SU-DHL-6 (cell line): ENCODE measurements at regions not wholly inside any gene's neighbourhood (a gene's known extent, or its start where the extent isn't known, plus 50 kb on each side); places are given as distances from the start of the nearest gene placed in this dataset.

Source experiments
- H2AFZ ChIP-seq: fragments of 200-600 bp; sonication (generic); 2 replicates; pipeline ENCODE4 v1.6.1; 2014; ENCODE audit warnings: low read depth, mild to moderate bottlenecking, moderate library complexity, mixed read lengths, antibody characterized with exemption, low read length; ENCODE audit not compliant: severe bottlenecking
- H3F3A ChIP-seq: fragments of 200-600 bp; shearing (Covaris generic); 2 replicates; pipeline ENCODE4 v1.6.0; 2016; ENCODE audit warnings: antibody characterized with exemption, mild to moderate bottlenecking; ENCODE audit not compliant: insufficient read depth
- H3K27ac ChIP-seq: fragments of 200-600 bp; sonication (generic); 2 replicates; pipeline ENCODE4 v1.5.1; 2016; ENCODE audit warnings: low read depth, mild to moderate bottlenecking, low read length, moderate library complexity, mixed read lengths
- H3K27me3 ChIP-seq: fragments of 200-600 bp; sonication (generic), shearing (Covaris generic); 2 replicates; pipeline ENCODE4 v1.6.0; 2014; ENCODE audit warnings: mild to moderate bottlenecking, low read length
- H3K36me3 ChIP-seq: fragments of 200-600 bp; sonication (generic); 2 replicates; pipeline ENCODE4 v1.6.1; 2014; ENCODE audit warnings: mild to moderate bottlenecking, low read length, mixed read lengths
- H3K4me2 ChIP-seq: fragments of 300-600, 200-600 bp; shearing (Covaris generic), sonication (generic); 2 replicates; pipeline ENCODE4 v1.6.0; 2014; ENCODE audit warnings: low read length, low read depth, mild to moderate bottlenecking; ENCODE audit not compliant: poor library complexity, severe bottlenecking
- H3K4me3 ChIP-seq: fragments of 200-600 bp; sonication (generic); 2 replicates; pipeline ENCODE4 v1.5.1; 2014; ENCODE audit warnings: antibody characterized with exemption, low read length, mild to moderate bottlenecking, mixed read lengths; ENCODE audit not compliant: insufficient read depth, poor library complexity, severe bottlenecking
- H3K79me2 ChIP-seq: fragments of 200-600 bp; sonication (generic); 2 replicates; pipeline ENCODE4 v1.6.1; 2014; ENCODE audit warnings: mild to moderate bottlenecking, low read length, moderate library complexity; ENCODE audit not compliant: insufficient read depth
- H3K9ac ChIP-seq: fragments of 200-600 bp; sonication (generic); 2 replicates; pipeline ENCODE4 v1.7.0; 2014; ENCODE audit warnings: mild to moderate bottlenecking, low read length
- H3K9me2 ChIP-seq: fragments of 200-600 bp; sonication (generic); replicated peaks from 2 replicates; pipeline ENCODE4 v1.6.1; 2014; ENCODE audit warnings: low read length; ENCODE audit not compliant: insufficient read depth
- H3K9me3 ChIP-seq: fragments of 200-600 bp; sonication (generic); 2 replicates; pipeline ENCODE4 v1.6.1; 2014; ENCODE audit warnings: low read length, mixed read lengths; ENCODE audit not compliant: insufficient read depth
- H4K20me1 ChIP-seq: fragments of 200-600 bp; sonication (generic); 2 replicates; pipeline ENCODE4 v1.6.1; 2014; ENCODE audit warnings: low read depth, mild to moderate bottlenecking, antibody characterized with exemption, low read length, moderate library complexity, mixed read lengths
- EZH2phosphoT487 ChIP-seq: fragments of 200-600 bp; sonication (generic), shearing (Covaris generic); conservative IDR thresholded peaks from 2 replicates; pipeline ENCODE4 v1.6.1; 2018; ENCODE audit warnings: mild to moderate bottlenecking, antibody characterized with exemption, low read length, moderate library complexity, mixed read lengths
- TF ChIP-seq, protein P1 (sequence below): fragments of 200-600 bp; sonication (generic); IDR thresholded peaks from one replicate; pipeline ENCODE4 v1.5.1; 2017; ENCODE audit warnings: antibody characterized with exemption, mild to moderate bottlenecking, low read length, moderate library complexity; ENCODE audit not compliant: insufficient read depth, poor library complexity, severe bottlenecking

DNA sequence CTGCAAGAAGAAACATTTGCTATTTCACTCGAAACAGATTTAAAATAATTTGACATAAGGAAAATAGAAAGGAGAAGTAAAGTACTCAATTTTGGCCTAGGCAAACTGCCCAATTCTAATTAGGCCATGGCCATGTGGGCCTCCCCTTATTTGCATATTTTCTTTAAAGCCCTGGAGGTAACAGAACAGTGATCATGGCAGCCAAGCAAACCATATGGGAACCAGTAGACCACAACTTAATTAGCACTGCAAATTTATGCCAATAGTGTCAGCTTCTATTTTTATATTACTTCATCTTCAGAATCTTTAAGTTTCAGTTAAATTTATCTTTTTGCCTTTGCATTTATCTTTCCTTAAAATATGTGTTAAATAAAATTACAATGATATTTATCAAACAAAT is 63.3 kb upstream of the THSD7A start:
- Histone ChIP-seq H3K9me3 (no peaks in the 10 kb centered on the region), H3K9me2 (no peaks in the 10 kb centered on the region), H2AFZ (no peak overlapping the region), H3K4me3 (no peak overlapping the region), H3F3A (no peaks in the 10 kb centered on the region), H3K9ac (no peak overlapping the region), H3K36me3 (no peaks in the 10 kb centered on the region), H3K4me2 (no peak overlapping the region), H3K27ac (no peak overlapping the region), H3K27me3 (no peaks in the 10 kb centered on the region), H4K20me1 (no peaks in the 10 kb centered on the region), H3K79me2 (no peaks in the 10 kb centered on the region)
- TF ChIP-seq, protein P1, sequence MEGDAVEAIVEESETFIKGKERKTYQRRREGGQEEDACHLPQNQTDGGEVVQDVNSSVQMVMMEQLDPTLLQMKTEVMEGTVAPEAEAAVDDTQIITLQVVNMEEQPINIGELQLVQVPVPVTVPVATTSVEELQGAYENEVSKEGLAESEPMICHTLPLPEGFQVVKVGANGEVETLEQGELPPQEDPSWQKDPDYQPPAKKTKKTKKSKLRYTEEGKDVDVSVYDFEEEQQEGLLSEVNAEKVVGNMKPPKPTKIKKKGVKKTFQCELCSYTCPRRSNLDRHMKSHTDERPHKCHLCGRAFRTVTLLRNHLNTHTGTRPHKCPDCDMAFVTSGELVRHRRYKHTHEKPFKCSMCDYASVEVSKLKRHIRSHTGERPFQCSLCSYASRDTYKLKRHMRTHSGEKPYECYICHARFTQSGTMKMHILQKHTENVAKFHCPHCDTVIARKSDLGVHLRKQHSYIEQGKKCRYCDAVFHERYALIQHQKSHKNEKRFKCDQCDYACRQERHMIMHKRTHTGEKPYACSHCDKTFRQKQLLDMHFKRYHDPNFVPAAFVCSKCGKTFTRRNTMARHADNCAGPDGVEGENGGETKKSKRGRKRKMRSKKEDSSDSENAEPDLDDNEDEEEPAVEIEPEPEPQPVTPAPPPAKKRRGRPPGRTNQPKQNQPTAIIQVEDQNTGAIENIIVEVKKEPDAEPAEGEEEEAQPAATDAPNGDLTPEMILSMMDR, result no peak

DNA sequence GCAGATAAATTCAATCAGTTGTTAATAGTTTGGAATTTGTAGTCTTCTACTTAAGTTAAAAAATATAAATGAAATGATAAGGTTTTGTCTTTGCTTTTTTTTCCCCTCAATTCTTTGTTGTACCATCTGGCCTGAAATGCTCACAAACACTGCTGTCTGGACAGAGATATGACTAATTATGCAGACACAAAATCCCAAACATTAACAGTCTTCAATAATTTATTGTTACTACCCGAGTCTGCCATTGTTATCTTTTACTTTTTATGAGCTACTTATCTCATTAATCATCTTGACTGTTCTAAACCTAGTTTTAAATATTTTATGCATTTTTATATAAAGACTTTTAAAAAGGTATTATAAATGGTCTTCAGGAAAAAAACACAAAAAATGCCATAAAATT is 64.7 kb upstream of the THSD7A start:
- no peaks in the 10 kb centered on the region for H4K20me1 ChIP-seq

GRCh38 chr7:11899247-11899646 is 67.2 kb upstream of the THSD7A start:
- Histone ChIP-seq H3K9ac (no peak overlapping the region), H4K20me1 (no peaks in the 10 kb centered on the region), H2AFZ (no peak overlapping the region), H3K27ac (no peak overlapping the region), H3K79me2 (no peaks in the 10 kb centered on the region), H3K4me2 (no peak overlapping the region), H3K9me2 (no peaks in the 10 kb centered on the region), H3K4me3 (no peak overlapping the region), H3K36me3 (no peaks in the 10 kb centered on the region), H3K27me3 (no peaks in the 10 kb centered on the region), H3K9me3 (no peaks in the 10 kb centered on the region), H3F3A (no peaks in the 10 kb centered on the region)
- TF ChIP-seq, protein P1, result no peak
- TF ChIP-seq EZH2phosphoT487, result no peak

More for the DNA sequence above, 64.7 kb upstream of the THSD7A start:
- Histone ChIP-seq H3K9ac (no peak overlapping the region), H3K27ac (no peak overlapping the region), H3K27me3 (no peaks in the 10 kb centered on the region), H3K4me2 (no peak overlapping the region), H2AFZ (no peak overlapping the region), H3K9me3 (no peaks in the 10 kb centered on the region), H3K36me3 (no peaks in the 10 kb centered on the region), H3K9me2 (no peaks in the 10 kb centered on the region), H3K4me3 (no peak overlapping the region), H3K79me2 (no peaks in the 10 kb centered on the region), H3F3A (no peaks in the 10 kb centered on the region)
- TF ChIP-seq, protein P1, result no peak
- TF ChIP-seq EZH2phosphoT487, result no peak

DNA sequence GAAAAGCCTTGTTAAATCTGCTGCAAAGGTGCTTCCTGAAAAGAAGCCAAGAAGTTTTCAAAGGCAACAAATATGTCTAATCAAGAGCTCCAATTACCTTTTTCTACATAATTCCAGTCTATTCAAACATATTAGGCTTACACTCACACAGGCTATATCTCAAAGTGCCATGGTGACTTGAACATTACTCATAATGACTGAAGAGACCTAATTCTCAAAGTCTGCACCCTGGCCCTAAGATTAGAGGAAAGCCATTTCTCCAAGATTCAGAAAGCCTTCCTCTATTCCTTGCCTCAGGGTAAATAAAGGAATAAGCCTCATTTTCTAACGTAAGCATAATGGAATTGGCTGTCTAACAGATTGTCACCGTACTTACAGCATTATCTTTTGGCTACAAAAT is 78.3 kb upstream of the THSD7A start:
- Histone ChIP-seq H3K9me2 (no peaks in the 10 kb centered on the region), H3K27ac (no peak overlapping the region), H3K9me3 (no peaks in the 10 kb centered on the region), H3K79me2 (no peaks in the 10 kb centered on the region), H3K4me3 (no peak overlapping the region), H3K9ac (no peak overlapping the region), H3K36me3 (no peaks in the 10 kb centered on the region), H2AFZ (no peak overlapping the region), H3K4me2 (no peak overlapping the region), H4K20me1 (no peaks in the 10 kb centered on the region), H3F3A (no peaks in the 10 kb centered on the region), H3K27me3 (no peaks in the 10 kb centered on the region)
- TF ChIP-seq, protein P1, result no peak
- TF ChIP-seq EZH2phosphoT487, result no peak
